ENCODE measurements at regions not wholly inside any gene's neighbourhood (a gene's known extent, or its start where the extent isn't known, plus 50 kb on each side); places are given as distances from the start of the nearest gene placed in this dataset.
"Not testable (repeated sequence)": the region's sequence is repeated elsewhere in the genome, so short reads cannot be mapped to it uniquely, and the experiment has no call there.

- TF ChIP-seq, protein P1, sequence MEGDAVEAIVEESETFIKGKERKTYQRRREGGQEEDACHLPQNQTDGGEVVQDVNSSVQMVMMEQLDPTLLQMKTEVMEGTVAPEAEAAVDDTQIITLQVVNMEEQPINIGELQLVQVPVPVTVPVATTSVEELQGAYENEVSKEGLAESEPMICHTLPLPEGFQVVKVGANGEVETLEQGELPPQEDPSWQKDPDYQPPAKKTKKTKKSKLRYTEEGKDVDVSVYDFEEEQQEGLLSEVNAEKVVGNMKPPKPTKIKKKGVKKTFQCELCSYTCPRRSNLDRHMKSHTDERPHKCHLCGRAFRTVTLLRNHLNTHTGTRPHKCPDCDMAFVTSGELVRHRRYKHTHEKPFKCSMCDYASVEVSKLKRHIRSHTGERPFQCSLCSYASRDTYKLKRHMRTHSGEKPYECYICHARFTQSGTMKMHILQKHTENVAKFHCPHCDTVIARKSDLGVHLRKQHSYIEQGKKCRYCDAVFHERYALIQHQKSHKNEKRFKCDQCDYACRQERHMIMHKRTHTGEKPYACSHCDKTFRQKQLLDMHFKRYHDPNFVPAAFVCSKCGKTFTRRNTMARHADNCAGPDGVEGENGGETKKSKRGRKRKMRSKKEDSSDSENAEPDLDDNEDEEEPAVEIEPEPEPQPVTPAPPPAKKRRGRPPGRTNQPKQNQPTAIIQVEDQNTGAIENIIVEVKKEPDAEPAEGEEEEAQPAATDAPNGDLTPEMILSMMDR (CRISPR knock-in tag; IDR thresholded peaks at IDR 0.05): not testable (repeated sequence)
- not testable (repeated sequence) for TF ChIP-seq SMAD3 (CRISPR knock-in tag; IDR thresholded peaks at IDR 0.05); NR3C1 (CRISPR knock-in tag; IDR thresholded peaks at IDR 0.05); ZBTB26 (CRISPR knock-in tag; IDR thresholded peaks at IDR 0.05; ENCODE audit: borderline replicate concordance); SMAD1 (CRISPR knock-in tag; IDR thresholded peaks at IDR 0.05; ENCODE audit: borderline replicate concordance, low read depth); TBP (CRISPR knock-in tag; IDR thresholded peaks at IDR 0.05); E2F1 (CRISPR knock-in tag; IDR thresholded peaks at IDR 0.05); USF2 (IDR thresholded peaks at IDR 0.05; ENCODE audit: low read depth, low read length); USF2 (CRISPR knock-in tag; IDR thresholded peaks at IDR 0.05; ENCODE audit: borderline replicate concordance); FOSL2 (CRISPR knock-in tag; IDR thresholded peaks at IDR 0.05)
Observed at GRCh38 chr2:87662316-87663290, 85.3 kb upstream of the PLGLB2 start.
